Endodermal cell (in vitro differentiated cells): ENCODE measurements at regions not wholly inside any gene's neighbourhood (a gene's known extent, or its start where the extent isn't known, plus 50 kb on each side); places are given as distances from the start of the nearest gene placed in this dataset.

Experiments used
- DNase-seq: peaks from one replicate; pipeline ENCODE4 v3.0.0-alpha.2; 2017
- H3K27ac ChIP-seq: 2 replicates; pipeline ENCODE4 v1.5.1; 2013; ENCODE audit warnings: mild to moderate bottlenecking, low read depth, low read length, moderate library complexity
- H3K27me3 ChIP-seq: 2 replicates; pipeline ENCODE4 v1.6.1; 2013; ENCODE audit warnings: mild to moderate bottlenecking, low read length, moderate library complexity; ENCODE audit not compliant: insufficient read depth, control insufficient read depth, poor library complexity, severe bottlenecking
- H3K36me3 ChIP-seq: 2 replicates; pipeline ENCODE4 v1.7.0; 2013; ENCODE audit warnings: mild to moderate bottlenecking, low read length, moderate library complexity; ENCODE audit not compliant: control insufficient read depth, insufficient read depth
- H3K4me1 ChIP-seq: one replicate; pipeline ENCODE4 v1.7.0; 2013; ENCODE audit warnings: low read length; ENCODE audit not compliant: control insufficient read depth, insufficient read depth
- H3K4me3 ChIP-seq: 2 replicates; pipeline ENCODE4 v1.5.1; 2013; ENCODE audit warnings: mild to moderate bottlenecking, low read length, moderate library complexity
- H3K9ac ChIP-seq: 2 replicates; pipeline ENCODE4 v1.6.1; 2013; ENCODE audit warnings: mild to moderate bottlenecking, low read length, moderate library complexity; ENCODE audit not compliant: poor library complexity, severe bottlenecking; ENCODE audit errors: extremely low read depth
- H3K9me3 ChIP-seq: 2 replicates; pipeline ENCODE4 v1.6.1; 2013; ENCODE audit warnings: mild to moderate bottlenecking, low read length, moderate library complexity; ENCODE audit not compliant: control insufficient read depth
- H3K27ac Mint-ChIP-seq: 2 replicates; pipeline ENCODE4 v1.8.0; 2020; ENCODE audit warnings: mixed read lengths
- H3K27me3 Mint-ChIP-seq: 2 replicates; pipeline ENCODE4 v1.8.0; 2021; ENCODE audit warnings: mild to moderate bottlenecking, mixed read lengths; ENCODE audit not compliant: insufficient read depth
- H3K36me3 Mint-ChIP-seq: 2 replicates; pipeline ENCODE4 v1.8.0; 2020; ENCODE audit warnings: low read depth, mixed read lengths
- H3K4me1 Mint-ChIP-seq: 2 replicates; pipeline ENCODE4 v1.8.0; 2020; ENCODE audit warnings: mixed read lengths
- H3K4me3 Mint-ChIP-seq: 2 replicates; pipeline ENCODE4 v1.8.0; 2020; ENCODE audit warnings: mild to moderate bottlenecking, moderate library complexity, mixed read lengths
- H3K9me3 Mint-ChIP-seq: 2 replicates; pipeline ENCODE4 v1.8.0; 2020; ENCODE audit warnings: mild to moderate bottlenecking, mixed read lengths
- WGBS, 2 experiments: methylation state at CpG; one replicate each; pipeline versions ENCODE4 v1.1.5 to v1.1.7; 2013; ENCODE audit warnings: missing lambda C conversion rate in 2 of 2, mixed read lengths in 1 of 2; ENCODE audit not compliant: insufficient coverage in 1 of 2, insufficient read length in 1 of 2; 5-methylcytosine and 5-hydroxymethylcytosine counted together
- TF ChIP-seq, protein P1 (sequence below): fragments of 200-600 bp; sonication (generic); conservative IDR thresholded peaks from 2 replicates; pipeline ENCODE4 v1.5.0; 2021; ENCODE audit warnings: antibody characterized with exemption, mild to moderate bottlenecking

GRCh38 chr18:69328086-69328485 lies 72.6 kb upstream of the DOK6 start:
- Histone ChIP-seq H3K9me3 (no peaks in the 10 kb centered on the region), H3K9ac (no peak overlapping the region), H3K27ac (no peak overlapping the region), H3K4me1 (peaks cover 7% of the 10 kb centered on the region), H3K4me3 (no peak overlapping the region), H3K27me3 (no peaks in the 10 kb centered on the region), H3K36me3 (no peaks in the 10 kb centered on the region)
- H3K4me1 Mint-ChIP-seq = peaks cover 11% of the 10 kb centered on the region
- TF ChIP-seq, protein P1, sequence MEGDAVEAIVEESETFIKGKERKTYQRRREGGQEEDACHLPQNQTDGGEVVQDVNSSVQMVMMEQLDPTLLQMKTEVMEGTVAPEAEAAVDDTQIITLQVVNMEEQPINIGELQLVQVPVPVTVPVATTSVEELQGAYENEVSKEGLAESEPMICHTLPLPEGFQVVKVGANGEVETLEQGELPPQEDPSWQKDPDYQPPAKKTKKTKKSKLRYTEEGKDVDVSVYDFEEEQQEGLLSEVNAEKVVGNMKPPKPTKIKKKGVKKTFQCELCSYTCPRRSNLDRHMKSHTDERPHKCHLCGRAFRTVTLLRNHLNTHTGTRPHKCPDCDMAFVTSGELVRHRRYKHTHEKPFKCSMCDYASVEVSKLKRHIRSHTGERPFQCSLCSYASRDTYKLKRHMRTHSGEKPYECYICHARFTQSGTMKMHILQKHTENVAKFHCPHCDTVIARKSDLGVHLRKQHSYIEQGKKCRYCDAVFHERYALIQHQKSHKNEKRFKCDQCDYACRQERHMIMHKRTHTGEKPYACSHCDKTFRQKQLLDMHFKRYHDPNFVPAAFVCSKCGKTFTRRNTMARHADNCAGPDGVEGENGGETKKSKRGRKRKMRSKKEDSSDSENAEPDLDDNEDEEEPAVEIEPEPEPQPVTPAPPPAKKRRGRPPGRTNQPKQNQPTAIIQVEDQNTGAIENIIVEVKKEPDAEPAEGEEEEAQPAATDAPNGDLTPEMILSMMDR = no peak
- WGBS, 2 experiments = 94% methylated on average over 7 to 13 of the region's 13 CpGs
- peaks cover 3% of the 10 kb centered on the region for H3K27me3 Mint-ChIP-seq
- H3K9me3 Mint-ChIP-seq = peaks cover 1% of the 10 kb centered on the region
- no peak overlapping the region for H3K4me3 Mint-ChIP-seq
- H3K36me3 Mint-ChIP-seq = no peaks in the 10 kb centered on the region
- no peak overlapping the region for H3K27ac Mint-ChIP-seq
- DNase-seq = no peak

DNA sequence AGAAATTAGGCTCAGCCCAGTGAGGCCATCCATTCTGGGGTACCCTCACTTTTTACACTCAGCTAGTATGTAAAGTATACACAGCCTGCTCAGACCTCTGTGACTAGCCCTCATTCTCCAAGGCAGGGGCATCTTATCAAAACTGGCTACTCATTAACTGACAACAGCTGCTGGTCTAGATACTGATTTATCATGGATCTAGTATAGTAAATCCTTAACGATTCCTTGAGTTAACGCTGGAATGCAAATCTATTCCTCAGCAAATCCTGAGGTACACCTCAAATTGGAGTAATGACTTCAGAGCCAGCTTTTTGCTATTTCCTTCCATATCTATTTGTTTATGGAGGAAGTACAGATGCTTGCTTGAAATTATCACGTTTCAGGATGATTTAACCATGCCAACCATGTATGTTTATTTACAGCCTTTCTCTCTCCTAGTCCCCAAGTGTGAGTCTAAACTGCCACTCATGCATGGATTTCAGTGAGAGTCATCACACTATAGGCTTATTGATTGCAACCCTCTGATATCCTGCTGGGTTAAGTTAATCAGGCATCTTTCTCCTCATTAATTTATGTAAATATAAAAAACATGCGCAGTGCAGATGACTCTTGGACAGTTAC lies 70.2 kb upstream of the DOK6 start:
- H3K9ac ChIP-seq = no peak overlapping the region
- H3K9me3 ChIP-seq = no peaks in the 10 kb centered on the region
- no peaks in the 10 kb centered on the region for H3K36me3 ChIP-seq
- TF ChIP-seq, protein P1 = no peak
- H3K27ac ChIP-seq = no peak overlapping the region
- H3K27me3 ChIP-seq = no peaks in the 10 kb centered on the region
- peaks cover 7% of the 10 kb centered on the region for H3K4me1 ChIP-seq
- Mint-ChIP-seq H3K27ac (no peak overlapping the region), H3K4me1 (peaks cover 11% of the 10 kb centered on the region), H3K27me3 (peaks cover 3% of the 10 kb centered on the region), H3K4me3 (no peak overlapping the region), H3K36me3 (no peaks in the 10 kb centered on the region), H3K9me3 (peaks cover 1% of the 10 kb centered on the region)
- DNase-seq = no peak
- H3K4me3 ChIP-seq = no peak overlapping the region
- 63 to 93% methylated on average over 3 of the region's 4 CpGs for WGBS, 2 experiments

GRCh38 chr18:69349912-69350597 lies 50.6 kb upstream of the DOK6 start:
- Histone ChIP-seq H3K4me1 (no peaks in the 10 kb centered on the region), H3K27me3 (no peaks in the 10 kb centered on the region), H3K4me3 (no peak overlapping the region), H3K9me3 (no peaks in the 10 kb centered on the region), H3K27ac (no peak overlapping the region), H3K36me3 (no peaks in the 10 kb centered on the region), H3K9ac (no peak overlapping the region)
- Mint-ChIP-seq H3K36me3 (no peaks in the 10 kb centered on the region), H3K9me3 (no peaks in the 10 kb centered on the region), H3K27ac (no peak overlapping the region), H3K27me3 (no peaks in the 10 kb centered on the region), H3K4me1 (no peaks in the 10 kb centered on the region), H3K4me3 (no peak overlapping the region)
- no peak for DNase-seq
- WGBS, 2 experiments = 71 to 100% methylated on average over 1 to 5 of the region's 7 CpGs
- TF ChIP-seq, protein P1 = no peak
